Stimulated activated effector memory CD8-positive, alpha-beta T cell treated with anti-CD3 and anti-CD28 coated beads, Interleukin-12 subunit alpha, Interleukin-12 subunit beta, amount 100 ng/mL, for 72 hours (primary cell): ENCODE measurements at regions not wholly inside any gene's neighbourhood (a gene's known extent, or its start where the extent isn't known, plus 50 kb on each side); places are given as distances from the start of the nearest gene placed in this dataset.
"Not testable (repeated sequence)": the region's sequence is repeated elsewhere in the genome, so short reads cannot be mapped to it uniquely, and the experiment has no call there.

Experiments
- ATAC-seq: fragments of 150-1000 bp; cut with Tn5 transposase; 2 replicates; pipeline ENCODE4 v1.10.0; 2021
- DNase-seq, 2 donors: peaks; one replicate each; pipeline ENCODE4 v3.0.0; 2021 to 2022; ENCODE audit warnings: low spot score in 2 of 2
- H3K27ac Mint-ChIP-seq: one replicate; pipeline ENCODE4 v1.8.0; 2022; ENCODE audit warnings: mild to moderate bottlenecking, mixed read lengths
- H3K36me3 Mint-ChIP-seq: one replicate; pipeline ENCODE4 v1.8.0; 2022; ENCODE audit warnings: mild to moderate bottlenecking, mixed read lengths
- H3K4me1 Mint-ChIP-seq: one replicate; pipeline ENCODE4 v1.8.0; 2022; ENCODE audit warnings: mixed read lengths
- H3K4me3 Mint-ChIP-seq: one replicate; pipeline ENCODE4 v1.8.0; 2022; ENCODE audit warnings: mild to moderate bottlenecking, mixed read lengths
- H3K9me3 Mint-ChIP-seq: one replicate; pipeline ENCODE4 v1.8.0; 2022; ENCODE audit warnings: mixed read lengths

- no peaks in the 10 kb centered on the region for H3K36me3 Mint-ChIP-seq
- peaks cover 3% of the 10 kb centered on the region for H3K9me3 Mint-ChIP-seq
- H3K4me1 Mint-ChIP-seq = peaks cover 2% of the 10 kb centered on the region
- DNase-seq = no peak
- no peak for ATAC-seq
- H3K27ac Mint-ChIP-seq = no peak overlapping the region
- H3K4me3 Mint-ChIP-seq = no peak overlapping the region
Observed at GRCh38 chr1:172941945-172942344, 108.8 kb downstream of the TNFSF18 start.

GRCh38 chr1:172943138-172943537 lies 107.6 kb downstream of the TNFSF18 start:
- peaks cover 13% of the 10 kb centered on the region for H3K4me1 Mint-ChIP-seq
- H3K9me3 Mint-ChIP-seq, DNase-seq, H3K4me3 Mint-ChIP-seq, H3K27ac Mint-ChIP-seq, H3K36me3 Mint-ChIP-seq, ATAC-seq: not testable (repeated sequence)

- Mint-ChIP-seq H3K9me3 (peaks cover 3% of the 10 kb centered on the region), H3K27ac (no peak overlapping the region), H3K4me3 (no peak overlapping the region), H3K4me1 (peaks cover 19% of the 10 kb centered on the region), H3K36me3 (no peaks in the 10 kb centered on the region)
- no peak for ATAC-seq
- DNase-seq = no peak
Observed at GRCh38 chr1:172944931-172945330, 105.8 kb downstream of the TNFSF18 start.

- peaks cover 19% of the 10 kb centered on the region for H3K4me1 Mint-ChIP-seq
- no peak overlapping the region for H3K4me3 Mint-ChIP-seq
- DNase-seq (no peak), ATAC-seq (peak; percentile 69)
- H3K27ac Mint-ChIP-seq = no peak overlapping the region
- peaks cover 3% of the 10 kb centered on the region for H3K9me3 Mint-ChIP-seq
- no peaks in the 10 kb centered on the region for H3K36me3 Mint-ChIP-seq
Observed at GRCh38 chr1:172946814-172947507, 103.8 kb downstream of the TNFSF18 start.

GRCh38 chr1:172948457-172948856 lies 102.3 kb downstream of the TNFSF18 start:
- ATAC-seq (peak; percentile 99), DNase-seq (no peak)
- Mint-ChIP-seq H3K4me1 (peaks cover 19% of the 10 kb centered on the region), H3K4me3 (no peak overlapping the region), H3K9me3 (no peaks in the 10 kb centered on the region), H3K27ac (no peak overlapping the region), H3K36me3 (no peaks in the 10 kb centered on the region)

GRCh38 chr1:172949096-172949495 lies 101.6 kb downstream of the TNFSF18 start:
- DNase-seq = no peak
- H3K27ac Mint-ChIP-seq = no peak overlapping the region
- H3K9me3 Mint-ChIP-seq = no peaks in the 10 kb centered on the region
- no peak overlapping the region for H3K4me3 Mint-ChIP-seq
- ATAC-seq = no peak
- no peaks in the 10 kb centered on the region for H3K36me3 Mint-ChIP-seq
- peaks cover 19% of the 10 kb centered on the region for H3K4me1 Mint-ChIP-seq

- no peaks in the 10 kb centered on the region for H3K9me3 Mint-ChIP-seq
- no peak overlapping the region for H3K4me3 Mint-ChIP-seq
- H3K27ac Mint-ChIP-seq = no peak overlapping the region
- no peaks in the 10 kb centered on the region for H3K36me3 Mint-ChIP-seq
- peaks cover 19% of the 10 kb centered on the region for H3K4me1 Mint-ChIP-seq
- DNase-seq (no peak), ATAC-seq (no peak)
Observed at GRCh38 chr1:172950528-172950927, 100.2 kb downstream of the TNFSF18 start.

GRCh38 chr1:172951730-172952365 lies 98.9 kb downstream of the TNFSF18 start:
- no peak overlapping the region for H3K4me3 Mint-ChIP-seq

GRCh38 chr1:172952516-172952915 lies 98.2 kb downstream of the TNFSF18 start:
- H3K4me1 Mint-ChIP-seq = peaks cover 11% of the 10 kb centered on the region
- H3K4me3 Mint-ChIP-seq = no peak overlapping the region
- no peak overlapping the region for H3K27ac Mint-ChIP-seq

More at GRCh38 chr1:172951730-172952365, 98.9 kb downstream of the TNFSF18 start:
- peaks cover 18% of the 10 kb centered on the region for H3K4me1 Mint-ChIP-seq
- no peak overlapping the region for H3K27ac Mint-ChIP-seq
- ATAC-seq = no peak
- no peak for DNase-seq
- no peaks in the 10 kb centered on the region for H3K9me3 Mint-ChIP-seq
- H3K36me3 Mint-ChIP-seq = no peaks in the 10 kb centered on the region

GRCh38 chr1:172954476-172955150 lies 96.1 kb downstream of the TNFSF18 start:
- H3K27ac Mint-ChIP-seq = no peak overlapping the region
- H3K36me3 Mint-ChIP-seq = no peaks in the 10 kb centered on the region
- H3K9me3 Mint-ChIP-seq = no peaks in the 10 kb centered on the region
- no peaks in the 10 kb centered on the region for H3K4me1 Mint-ChIP-seq
- no peak overlapping the region for H3K4me3 Mint-ChIP-seq
- ATAC-seq (no peak), DNase-seq (no peak)

More at GRCh38 chr1:172952516-172952915, 98.2 kb downstream of the TNFSF18 start:
- H3K36me3 Mint-ChIP-seq = no peaks in the 10 kb centered on the region
- ATAC-seq (no peak), DNase-seq (no peak)
- no peaks in the 10 kb centered on the region for H3K9me3 Mint-ChIP-seq

GRCh38 chr1:172955161-172955815 lies 95.5 kb downstream of the TNFSF18 start:
- Mint-ChIP-seq H3K4me3 (no peak overlapping the region), H3K4me1 (no peaks in the 10 kb centered on the region), H3K27ac (no peak overlapping the region), H3K9me3 (no peaks in the 10 kb centered on the region), H3K36me3 (no peaks in the 10 kb centered on the region)
- no peak for ATAC-seq
- DNase-seq = no peak

GRCh38 chr1:172956871-172957270 lies 93.9 kb downstream of the TNFSF18 start:
- no peak overlapping the region for H3K27ac Mint-ChIP-seq
- ATAC-seq (no peak), DNase-seq (no peak)
- no peaks in the 10 kb centered on the region for H3K36me3 Mint-ChIP-seq
- H3K4me3 Mint-ChIP-seq = no peak overlapping the region
- H3K4me1 Mint-ChIP-seq = no peaks in the 10 kb centered on the region
- no peaks in the 10 kb centered on the region for H3K9me3 Mint-ChIP-seq

- Mint-ChIP-seq H3K9me3 (no peaks in the 10 kb centered on the region), H3K27ac (no peak overlapping the region), H3K36me3 (no peaks in the 10 kb centered on the region), H3K4me1 (no peaks in the 10 kb centered on the region), H3K4me3 (no peak overlapping the region)
- DNase-seq (no peak), ATAC-seq (no peak)
Observed at GRCh38 chr1:172957491-172957890, 93.2 kb downstream of the TNFSF18 start.

GRCh38 chr1:172959571-172959970 lies 91.2 kb downstream of the TNFSF18 start:
- H3K36me3 Mint-ChIP-seq = no peaks in the 10 kb centered on the region
- H3K4me1 Mint-ChIP-seq = no peaks in the 10 kb centered on the region
- DNase-seq (no peak), ATAC-seq (no peak)
- H3K4me3 Mint-ChIP-seq = no peak overlapping the region
- H3K27ac Mint-ChIP-seq = no peak overlapping the region
- H3K9me3 Mint-ChIP-seq = no peaks in the 10 kb centered on the region

- Mint-ChIP-seq H3K9me3 (no peaks in the 10 kb centered on the region), H3K4me3 (no peak overlapping the region), H3K27ac (no peak overlapping the region), H3K36me3 (no peaks in the 10 kb centered on the region), H3K4me1 (no peaks in the 10 kb centered on the region)
- ATAC-seq = no peak
- no peak for DNase-seq
Observed at GRCh38 chr1:172960019-172960418, 90.7 kb downstream of the TNFSF18 start.
